Mucosa of stomach (tissue), 1 donor: ENCODE measurements at regions not wholly inside any gene's neighbourhood (a gene's known extent, or its start where the extent isn't known, plus 50 kb on each side); places are given as distances from the start of the nearest gene placed in this dataset.

Experiments used
- H3K27me3 ChIP-seq: one replicate; pipeline ENCODE4 v1.7.0; 2013; ENCODE audit warnings: mild to moderate bottlenecking, low read length; ENCODE audit not compliant: control insufficient read depth, insufficient read depth
- H3K36me3 ChIP-seq: one replicate; pipeline ENCODE4 v1.7.0; 2013; ENCODE audit warnings: low read length; ENCODE audit not compliant: control insufficient read depth, insufficient read depth
- H3K4me1 ChIP-seq: one replicate; pipeline ENCODE4 v1.7.0; 2013; ENCODE audit warnings: mild to moderate bottlenecking, low read length; ENCODE audit not compliant: control insufficient read depth, insufficient read depth
- H3K4me3 ChIP-seq: one replicate; pipeline ENCODE4 v1.7.0; 2013; ENCODE audit warnings: low read length
- H3K9ac ChIP-seq: one replicate; pipeline ENCODE4 v1.7.0; 2013; ENCODE audit warnings: mild to moderate bottlenecking, low read length, moderate library complexity
- H3K9me3 ChIP-seq: one replicate; pipeline ENCODE4 v1.7.0; 2013; ENCODE audit warnings: mild to moderate bottlenecking, low read length, moderate library complexity; ENCODE audit not compliant: control insufficient read depth
- donor health status: Pancreatic carcinoma.

DNA sequence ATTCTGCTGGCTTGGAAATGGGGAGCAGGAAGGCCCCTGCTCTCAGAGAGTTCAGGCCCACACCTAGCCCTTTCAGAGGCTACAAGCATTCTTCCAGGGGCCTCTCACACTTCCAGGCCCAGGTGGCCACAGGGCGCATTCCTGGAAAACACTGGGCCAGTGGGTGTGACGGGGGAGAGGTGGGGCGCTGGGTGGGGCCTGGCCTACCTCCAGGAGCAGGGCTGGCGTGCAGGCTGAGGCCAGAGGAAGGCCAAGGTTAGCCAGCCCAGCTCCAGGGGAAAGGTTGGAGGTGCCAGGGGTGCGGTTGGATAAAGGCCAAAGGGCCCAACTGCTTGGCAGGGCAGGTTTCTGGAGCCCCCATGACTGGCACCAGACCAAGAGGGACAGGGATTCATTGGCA is 198.2 kb downstream of the MAF start:
- Histone ChIP-seq H3K4me1 (peaks cover 34% of the 10 kb centered on the region), H3K9ac (no peak overlapping the region), H3K4me3 (no peak overlapping the region), H3K27me3 (no peaks in the 10 kb centered on the region), H3K9me3 (no peaks in the 10 kb centered on the region), H3K36me3 (no peaks in the 10 kb centered on the region)

DNA sequence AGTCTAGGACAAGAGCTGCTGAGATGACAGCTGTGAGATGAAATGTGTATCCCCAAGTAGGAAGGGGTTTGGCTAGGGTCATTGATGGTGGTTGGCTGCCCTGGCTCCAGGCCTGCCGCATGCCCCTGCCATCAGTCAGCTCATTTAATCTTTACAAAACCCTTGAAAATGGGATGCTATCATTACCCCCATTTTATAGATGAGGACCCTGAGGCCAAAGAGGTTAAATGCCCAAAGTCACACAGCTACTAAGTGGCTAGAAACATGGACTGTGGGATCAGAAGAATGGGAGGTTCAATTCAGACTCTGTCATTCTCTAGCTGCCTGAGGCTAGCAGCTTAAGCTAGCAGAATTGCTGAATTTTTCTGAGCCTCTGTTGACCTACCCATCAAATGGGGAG is 198.8 kb downstream of the MAF start:
- no peak overlapping the region for H3K4me3 ChIP-seq
- no peaks in the 10 kb centered on the region for H3K9me3 ChIP-seq
- H3K27me3 ChIP-seq: no peaks in the 10 kb centered on the region
- H3K4me1 ChIP-seq: peaks cover 34% of the 10 kb centered on the region
- no peak overlapping the region for H3K9ac ChIP-seq
- no peaks in the 10 kb centered on the region for H3K36me3 ChIP-seq

DNA sequence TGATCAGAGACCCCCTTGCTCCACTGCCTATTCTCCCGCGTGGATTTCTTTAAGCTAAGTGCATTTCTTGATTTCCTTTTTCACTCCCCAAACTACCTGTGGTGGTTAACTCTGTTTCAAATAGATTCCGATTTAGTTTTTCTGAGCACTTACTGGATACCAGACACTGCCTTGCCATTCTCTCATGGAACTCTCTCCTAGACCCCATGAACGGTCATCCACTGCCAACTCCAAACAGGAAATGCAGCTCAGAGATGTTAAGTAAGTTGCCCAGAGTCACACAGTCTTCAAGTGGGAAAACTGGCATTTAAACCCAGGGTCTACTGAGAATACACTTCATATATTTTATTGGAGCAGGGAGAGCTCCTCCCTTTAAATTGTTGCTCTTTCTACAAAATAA is 199.4 kb downstream of the MAF start:
- no peak overlapping the region for H3K4me3 ChIP-seq
- peaks cover 34% of the 10 kb centered on the region for H3K4me1 ChIP-seq
- H3K9ac ChIP-seq: no peak overlapping the region
- no peaks in the 10 kb centered on the region for H3K9me3 ChIP-seq
- H3K36me3 ChIP-seq: no peaks in the 10 kb centered on the region
- H3K27me3 ChIP-seq: no peaks in the 10 kb centered on the region

DNA sequence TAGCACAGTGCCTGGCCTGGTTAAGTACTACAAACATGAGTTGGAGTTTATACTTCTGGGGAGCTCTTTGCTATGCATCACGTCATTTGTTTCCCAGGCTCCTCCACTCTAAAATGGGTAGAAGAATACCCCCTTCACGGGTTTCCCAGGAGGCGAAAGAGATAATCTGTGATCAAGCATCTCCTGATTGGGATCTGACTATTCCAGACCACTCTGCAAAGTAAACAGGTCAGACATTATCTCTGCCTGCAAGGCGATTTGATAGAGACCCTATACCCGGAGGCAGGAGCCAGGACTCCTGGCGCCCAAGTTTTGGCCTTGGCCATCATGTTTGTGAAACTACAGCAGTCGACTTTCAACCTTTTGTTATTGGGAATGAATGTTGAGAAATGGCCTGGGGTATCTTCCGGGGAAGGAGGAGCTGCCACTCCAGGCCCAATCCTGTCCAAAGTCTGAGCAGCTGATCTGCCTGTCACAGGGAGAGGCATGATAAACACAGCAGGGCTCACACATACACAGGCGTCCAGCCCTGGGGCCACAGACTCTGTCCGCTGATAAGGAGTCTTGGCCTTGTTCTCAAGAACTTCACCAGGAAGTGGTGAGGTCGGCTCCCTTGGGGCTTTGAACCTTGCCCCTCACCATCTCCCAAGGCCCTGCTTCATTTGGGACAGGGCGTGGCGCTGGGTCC is 199.9 kb downstream of the MAF start:
- Histone ChIP-seq H3K9ac (no peak overlapping the region), H3K4me1 (peaks cover 34% of the 10 kb centered on the region)

DNA sequence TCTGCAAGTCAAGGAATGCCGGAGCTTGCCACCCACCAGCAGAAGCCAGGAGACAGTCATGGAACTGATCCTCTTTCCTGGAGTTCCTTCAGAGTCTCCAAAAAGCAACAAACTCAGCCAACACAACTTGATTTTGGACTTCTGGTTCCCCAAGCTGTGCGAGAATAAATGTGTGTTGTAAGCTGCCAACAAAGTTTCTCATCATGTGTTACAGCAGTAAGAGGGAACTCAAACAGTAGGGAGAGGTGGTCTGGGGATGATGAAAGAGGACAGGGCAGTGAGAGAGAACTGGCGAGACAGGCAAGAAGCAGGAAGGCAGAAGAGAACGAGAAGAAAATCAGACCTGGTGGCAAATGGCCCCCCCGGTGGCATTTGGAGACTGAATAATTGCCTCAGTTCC is 204.9 kb downstream of the MAF start:
- no peaks in the 10 kb centered on the region for H3K27me3 ChIP-seq
- no peaks in the 10 kb centered on the region for H3K36me3 ChIP-seq
- H3K4me1 ChIP-seq: peaks cover 7% of the 10 kb centered on the region
- H3K9ac ChIP-seq: no peak overlapping the region
- no peaks in the 10 kb centered on the region for H3K9me3 ChIP-seq
- no peak overlapping the region for H3K4me3 ChIP-seq

More for the DNA sequence above, 199.9 kb downstream of the MAF start:
- no peaks in the 10 kb centered on the region for H3K36me3 ChIP-seq
- H3K9me3 ChIP-seq: no peaks in the 10 kb centered on the region
- H3K4me3 ChIP-seq: no peak overlapping the region
- no peaks in the 10 kb centered on the region for H3K27me3 ChIP-seq

DNA sequence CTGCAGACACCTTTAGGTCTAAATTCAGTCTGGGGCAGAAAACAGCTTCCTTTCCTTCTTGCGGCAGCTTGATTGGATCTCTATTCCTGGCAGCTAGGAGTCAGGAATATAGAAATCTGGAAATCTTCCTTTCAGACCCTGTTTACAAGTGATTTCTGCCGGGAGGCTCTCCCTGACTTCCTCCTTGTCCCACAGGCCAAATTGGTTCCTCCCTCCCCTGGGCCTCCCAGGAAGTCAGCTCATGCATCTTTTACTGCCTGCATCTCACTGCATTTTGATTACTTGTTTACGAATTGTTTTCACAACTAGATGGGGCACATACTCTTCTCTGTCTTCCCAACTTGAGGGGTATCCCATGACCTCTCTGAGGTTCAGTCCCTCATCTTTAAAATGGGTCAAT is 206.3 kb downstream of the MAF start:
- H3K9ac ChIP-seq: no peak overlapping the region
- H3K9me3 ChIP-seq: no peaks in the 10 kb centered on the region
- H3K27me3 ChIP-seq: no peaks in the 10 kb centered on the region
- no peak overlapping the region for H3K4me3 ChIP-seq
- H3K36me3 ChIP-seq: no peaks in the 10 kb centered on the region
- no peaks in the 10 kb centered on the region for H3K4me1 ChIP-seq

DNA sequence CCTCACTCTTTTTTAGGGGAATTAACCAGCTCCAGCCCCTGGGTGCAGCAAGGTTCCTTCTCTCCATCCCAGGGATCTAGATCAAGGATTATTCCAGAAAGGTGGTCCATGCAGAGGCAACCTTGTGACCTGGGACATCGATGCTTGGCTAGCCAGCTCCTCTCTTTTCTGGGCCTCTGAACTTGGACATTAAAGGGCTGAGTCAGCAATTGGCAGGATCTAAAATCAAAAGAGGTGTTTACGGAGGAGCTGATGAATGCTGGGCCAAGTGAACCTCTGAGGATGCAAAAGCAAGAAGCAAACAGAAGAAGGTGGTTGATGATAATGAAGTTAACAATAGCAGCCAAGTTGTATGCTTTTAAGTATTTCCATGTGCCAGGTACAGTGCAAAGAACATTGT is 207.0 kb downstream of the MAF start:
- Histone ChIP-seq H3K4me1 (no peaks in the 10 kb centered on the region), H3K4me3 (no peak overlapping the region), H3K36me3 (no peaks in the 10 kb centered on the region), H3K27me3 (no peaks in the 10 kb centered on the region), H3K9me3 (no peaks in the 10 kb centered on the region), H3K9ac (no peak overlapping the region)

DNA sequence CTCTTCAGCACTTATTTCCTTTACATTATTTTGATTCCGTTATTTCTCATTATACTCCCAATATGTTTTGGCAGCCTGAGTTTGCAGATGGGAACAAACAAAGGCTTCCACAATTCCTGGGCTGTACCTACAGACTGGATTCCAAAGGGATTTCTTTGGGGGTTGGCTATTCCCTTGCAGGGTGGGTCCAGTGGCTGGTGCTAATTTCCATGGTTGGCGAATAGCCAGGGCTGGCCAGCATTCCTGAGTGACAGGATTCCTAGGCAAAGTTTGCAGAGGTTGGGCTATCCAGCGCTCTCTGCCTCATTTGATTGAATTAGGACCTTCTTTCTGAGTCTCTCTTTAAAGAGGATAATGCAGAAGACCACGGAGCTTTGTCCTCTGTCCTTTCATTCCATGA is 207.4 kb downstream of the MAF start:
- H3K9me3 ChIP-seq: no peaks in the 10 kb centered on the region
- H3K4me1 ChIP-seq: peaks cover 2% of the 10 kb centered on the region
- H3K27me3 ChIP-seq: no peaks in the 10 kb centered on the region
- H3K9ac ChIP-seq: no peak overlapping the region
- no peaks in the 10 kb centered on the region for H3K36me3 ChIP-seq
- no peak overlapping the region for H3K4me3 ChIP-seq

DNA sequence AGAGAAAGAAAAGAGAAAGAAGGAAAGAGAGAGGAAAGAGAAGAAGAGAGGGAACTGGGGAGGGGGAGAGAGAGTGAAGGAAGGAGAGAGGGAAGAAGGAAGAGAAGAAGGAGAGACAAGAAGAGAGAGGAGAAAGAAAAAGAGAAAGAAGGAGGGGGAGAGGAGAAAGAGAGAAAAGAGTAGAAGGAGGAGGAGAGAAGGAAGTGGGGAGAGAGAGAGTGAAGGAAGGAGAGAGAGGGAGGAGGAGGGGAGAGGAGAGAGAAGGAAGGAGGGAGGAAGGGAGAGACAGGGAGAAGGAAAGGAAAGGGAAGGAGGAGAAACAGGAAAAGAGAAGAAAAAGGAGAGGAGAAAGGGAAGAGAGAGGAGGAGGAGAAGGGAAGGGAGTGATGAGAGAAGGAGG is 208.5 kb downstream of the MAF start:
- Histone ChIP-seq H3K9ac (no peak overlapping the region), H3K27me3 (no peaks in the 10 kb centered on the region), H3K4me1 (peaks cover 4% of the 10 kb centered on the region), H3K9me3 (no peaks in the 10 kb centered on the region), H3K4me3 (no peak overlapping the region), H3K36me3 (no peaks in the 10 kb centered on the region)

DNA sequence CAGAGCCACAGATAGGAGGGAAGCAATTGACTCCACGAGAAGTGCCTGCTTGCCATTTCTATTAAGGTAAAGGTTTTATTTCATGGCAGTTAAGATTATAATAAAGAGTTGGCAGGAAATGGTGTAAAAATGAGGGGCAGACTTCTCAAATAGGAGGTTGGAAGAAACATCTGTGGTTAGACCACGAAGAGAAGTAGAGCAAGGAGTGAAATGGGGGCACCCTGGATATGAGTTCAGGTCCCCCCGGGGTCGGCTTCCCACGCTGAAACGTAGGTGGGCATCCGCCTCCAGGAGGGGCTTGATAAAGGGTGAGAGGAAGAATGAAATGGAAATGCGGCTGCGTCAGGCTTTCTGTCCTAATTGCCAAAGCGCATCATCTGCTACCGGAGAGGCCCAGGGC is 209.1 kb downstream of the MAF start:
- Histone ChIP-seq H3K36me3 (no peaks in the 10 kb centered on the region), H3K27me3 (no peaks in the 10 kb centered on the region), H3K9ac (no peak overlapping the region)

DNA sequence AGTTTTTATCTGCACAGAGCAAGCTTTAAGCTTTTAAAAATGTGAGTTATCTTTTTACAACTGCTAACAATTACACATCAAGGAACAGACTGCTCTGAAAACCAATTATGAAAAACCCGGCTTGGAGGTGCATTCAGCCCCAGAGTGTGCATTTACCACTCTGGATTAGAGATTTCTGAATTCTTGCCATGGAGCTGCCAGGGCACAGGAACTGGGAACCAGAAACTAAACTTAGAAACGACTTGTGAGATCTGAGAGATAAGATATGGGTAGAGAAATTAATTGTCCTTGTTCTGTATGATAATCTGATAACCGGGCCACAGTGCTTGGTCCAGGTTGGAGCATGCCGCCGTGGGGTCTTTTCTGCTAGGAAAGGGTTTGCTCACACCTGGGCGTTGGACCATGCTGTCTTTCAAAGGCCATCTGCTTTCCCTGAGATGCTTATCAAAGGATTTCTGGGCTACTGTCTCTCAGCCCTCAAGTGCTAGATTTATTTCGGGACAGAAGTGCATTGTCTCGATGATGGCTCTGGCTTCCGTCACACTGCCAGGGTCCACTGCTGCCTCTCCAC is 210.0 kb downstream of the MAF start:
- H3K27me3 ChIP-seq: no peaks in the 10 kb centered on the region
- H3K4me1 ChIP-seq: peaks cover 4% of the 10 kb centered on the region
- no peaks in the 10 kb centered on the region for H3K36me3 ChIP-seq
- H3K4me3 ChIP-seq: no peak overlapping the region
- no peak overlapping the region for H3K9ac ChIP-seq
- H3K9me3 ChIP-seq: no peaks in the 10 kb centered on the region

More for the DNA sequence above, 209.1 kb downstream of the MAF start:
- H3K4me1 ChIP-seq: peaks cover 4% of the 10 kb centered on the region
- no peaks in the 10 kb centered on the region for H3K9me3 ChIP-seq
- H3K4me3 ChIP-seq: no peak overlapping the region

DNA sequence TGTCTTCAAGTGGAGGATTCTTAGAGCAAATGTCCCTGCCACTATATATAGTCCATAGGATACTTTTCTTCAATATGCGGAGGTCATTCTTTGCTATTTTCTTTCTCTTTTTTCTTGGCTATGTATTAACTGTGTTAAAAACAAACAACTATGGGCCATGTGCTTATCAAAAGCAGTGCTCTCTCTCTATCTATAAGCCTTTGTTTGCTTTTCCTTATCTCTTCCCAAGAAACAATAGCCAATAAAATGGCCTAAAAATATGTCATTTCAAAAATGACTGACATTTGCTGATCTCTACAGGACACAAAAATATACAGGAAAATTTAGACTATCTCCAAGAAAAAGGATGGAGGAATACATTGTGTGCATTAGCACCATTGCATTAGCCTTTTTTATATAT is 212.1 kb downstream of the MAF start:
- H3K9ac ChIP-seq: no peak overlapping the region
- H3K4me3 ChIP-seq: no peak overlapping the region
- H3K9me3 ChIP-seq: no peaks in the 10 kb centered on the region
- no peaks in the 10 kb centered on the region for H3K27me3 ChIP-seq
- no peaks in the 10 kb centered on the region for H3K36me3 ChIP-seq
- peaks cover 4% of the 10 kb centered on the region for H3K4me1 ChIP-seq

DNA sequence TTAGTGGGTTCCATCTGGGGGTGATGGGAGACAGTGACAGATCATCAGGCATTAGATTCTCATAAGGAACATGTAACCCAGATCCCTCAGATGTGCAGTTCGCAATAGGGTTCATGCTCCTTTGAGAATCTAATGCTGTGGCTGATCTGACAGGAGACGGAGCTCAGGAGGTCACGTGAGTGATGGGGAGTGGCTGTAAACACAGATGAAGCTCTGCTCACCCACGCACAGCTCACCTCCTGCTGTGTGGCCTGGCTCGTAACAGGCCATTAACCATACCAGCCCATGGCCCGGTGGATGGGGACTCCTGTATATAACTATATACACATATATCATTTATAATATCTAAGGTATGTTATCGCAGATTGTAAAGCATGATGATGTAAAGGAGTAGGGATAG is 214.2 kb downstream of the MAF start:
- Histone ChIP-seq H3K27me3 (no peaks in the 10 kb centered on the region), H3K36me3 (no peaks in the 10 kb centered on the region), H3K9ac (no peak overlapping the region), H3K9me3 (no peaks in the 10 kb centered on the region), H3K4me1 (peaks cover 11% of the 10 kb centered on the region), H3K4me3 (no peak overlapping the region)
